PC-9 (cell line): ENCODE measurements at regions not wholly inside any gene's neighbourhood (a gene's known extent, or its start where the extent isn't known, plus 50 kb on each side); places are given as distances from the start of the nearest gene placed in this dataset.

Source experiments
- EZH2 ChIP-seq: fragments of 200-600 bp; sonication (generic); IDR thresholded peaks from 2 replicates; pipeline ENCODE4 v1.8.0; 2017; ENCODE audit warnings: antibody characterized with exemption, low read depth
- TF ChIP-seq, protein P1 (sequence below): fragments of 200-600 bp; sonication (generic); conservative IDR thresholded peaks from 2 replicates; pipeline ENCODE4 v1.6.1; 2017; ENCODE audit warnings: mixed run types, antibody characterized with exemption, mild to moderate bottlenecking, moderate library complexity

DNA sequence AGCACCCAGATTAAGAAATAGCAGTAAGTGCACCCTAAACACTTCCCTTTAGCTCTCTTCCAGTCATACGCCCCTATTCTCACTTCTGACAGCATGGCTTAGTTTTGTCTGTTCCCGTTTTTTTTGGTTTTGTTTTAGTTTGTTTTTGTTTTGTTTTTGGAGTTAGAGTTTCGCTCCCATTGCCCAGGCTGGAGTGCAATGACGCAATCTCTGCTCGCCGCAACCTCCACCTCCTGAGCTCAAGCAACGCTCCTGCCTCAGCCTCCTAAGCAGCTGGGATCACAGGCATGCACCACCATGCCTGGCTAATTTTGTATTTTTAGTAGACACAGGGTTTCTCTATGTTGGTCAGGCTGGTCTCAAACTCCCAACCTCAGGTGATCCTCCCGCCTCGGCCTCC, 2067.7 kb downstream of the SUCLG1 start:
- TF ChIP-seq, protein P1, sequence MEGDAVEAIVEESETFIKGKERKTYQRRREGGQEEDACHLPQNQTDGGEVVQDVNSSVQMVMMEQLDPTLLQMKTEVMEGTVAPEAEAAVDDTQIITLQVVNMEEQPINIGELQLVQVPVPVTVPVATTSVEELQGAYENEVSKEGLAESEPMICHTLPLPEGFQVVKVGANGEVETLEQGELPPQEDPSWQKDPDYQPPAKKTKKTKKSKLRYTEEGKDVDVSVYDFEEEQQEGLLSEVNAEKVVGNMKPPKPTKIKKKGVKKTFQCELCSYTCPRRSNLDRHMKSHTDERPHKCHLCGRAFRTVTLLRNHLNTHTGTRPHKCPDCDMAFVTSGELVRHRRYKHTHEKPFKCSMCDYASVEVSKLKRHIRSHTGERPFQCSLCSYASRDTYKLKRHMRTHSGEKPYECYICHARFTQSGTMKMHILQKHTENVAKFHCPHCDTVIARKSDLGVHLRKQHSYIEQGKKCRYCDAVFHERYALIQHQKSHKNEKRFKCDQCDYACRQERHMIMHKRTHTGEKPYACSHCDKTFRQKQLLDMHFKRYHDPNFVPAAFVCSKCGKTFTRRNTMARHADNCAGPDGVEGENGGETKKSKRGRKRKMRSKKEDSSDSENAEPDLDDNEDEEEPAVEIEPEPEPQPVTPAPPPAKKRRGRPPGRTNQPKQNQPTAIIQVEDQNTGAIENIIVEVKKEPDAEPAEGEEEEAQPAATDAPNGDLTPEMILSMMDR: no peak
- no peak for TF ChIP-seq EZH2
